ENCODE measurements at regions not wholly inside any gene's neighbourhood (a gene's known extent, or its start where the extent isn't known, plus 50 kb on each side); places are given as distances from the start of the nearest gene placed in this dataset.
"Not testable (repeated sequence)": the region's sequence is repeated elsewhere in the genome, so short reads cannot be mapped to it uniquely, and the experiment has no call there.

GRCh38 chr19:57027360-57027759 lies 92.4 kb upstream of the USP29 start:
- DNase-seq (ENCODE audit: insufficient read length, low spot score): no peak
- no peak for TF ChIP-seq CTCF (IDR thresholded peaks at IDR 0.05; ENCODE audit: insufficient read depth, missing control alignments)
- no peak for FAIRE-seq

- no peak for FAIRE-seq
- DNase-seq (ENCODE audit: insufficient read length, low spot score): no peak
- TF ChIP-seq CTCF (IDR thresholded peaks at IDR 0.05; ENCODE audit: insufficient read depth, missing control alignments): no peak
Observed at GRCh38 chr19:57028804-57029525, 90.8 kb upstream of the USP29 start.

- DNase-seq (ENCODE audit: insufficient read length, low spot score): no peak
- no peak for FAIRE-seq
- TF ChIP-seq CTCF (IDR thresholded peaks at IDR 0.05; ENCODE audit: insufficient read depth, missing control alignments): no peak
Observed at GRCh38 chr19:57031106-57031505, 88.7 kb upstream of the USP29 start.

- no peak for DNase-seq (ENCODE audit: insufficient read length, low spot score)
- no peak for TF ChIP-seq CTCF (IDR thresholded peaks at IDR 0.05; ENCODE audit: insufficient read depth, missing control alignments)
- no peak for FAIRE-seq
Observed at GRCh38 chr19:57033576-57033975, 86.2 kb upstream of the USP29 start.

- FAIRE-seq (no peak), DNase-seq (ENCODE audit: insufficient read length, low spot score) (no peak)
- TF ChIP-seq CTCF (IDR thresholded peaks at IDR 0.05; ENCODE audit: insufficient read depth, missing control alignments): no peak
Observed at GRCh38 chr19:57034544-57034943, 85.2 kb upstream of the USP29 start.

- not testable (repeated sequence) for FAIRE-seq; DNase-seq (ENCODE audit: insufficient read length, low spot score)
Observed at GRCh38 chr19:57035740-57036139, 84.0 kb upstream of the USP29 start.

- FAIRE-seq (no peak), DNase-seq (ENCODE audit: insufficient read length, low spot score) (no peak)
- TF ChIP-seq CTCF (IDR thresholded peaks at IDR 0.05; ENCODE audit: insufficient read depth, missing control alignments): no peak
Observed at GRCh38 chr19:57037556-57037955, 82.2 kb upstream of the USP29 start.

- FAIRE-seq (no peak), DNase-seq (ENCODE audit: insufficient read length, low spot score) (no peak)
- no peak for TF ChIP-seq CTCF (IDR thresholded peaks at IDR 0.05; ENCODE audit: insufficient read depth, missing control alignments)
Observed at GRCh38 chr19:57047743-57048142, 72.0 kb upstream of the USP29 start.
